ENCODE measurements at regions not wholly inside any gene's neighbourhood (a gene's known extent, or its start where the extent isn't known, plus 50 kb on each side); places are given as distances from the start of the nearest gene placed in this dataset.

DNA sequence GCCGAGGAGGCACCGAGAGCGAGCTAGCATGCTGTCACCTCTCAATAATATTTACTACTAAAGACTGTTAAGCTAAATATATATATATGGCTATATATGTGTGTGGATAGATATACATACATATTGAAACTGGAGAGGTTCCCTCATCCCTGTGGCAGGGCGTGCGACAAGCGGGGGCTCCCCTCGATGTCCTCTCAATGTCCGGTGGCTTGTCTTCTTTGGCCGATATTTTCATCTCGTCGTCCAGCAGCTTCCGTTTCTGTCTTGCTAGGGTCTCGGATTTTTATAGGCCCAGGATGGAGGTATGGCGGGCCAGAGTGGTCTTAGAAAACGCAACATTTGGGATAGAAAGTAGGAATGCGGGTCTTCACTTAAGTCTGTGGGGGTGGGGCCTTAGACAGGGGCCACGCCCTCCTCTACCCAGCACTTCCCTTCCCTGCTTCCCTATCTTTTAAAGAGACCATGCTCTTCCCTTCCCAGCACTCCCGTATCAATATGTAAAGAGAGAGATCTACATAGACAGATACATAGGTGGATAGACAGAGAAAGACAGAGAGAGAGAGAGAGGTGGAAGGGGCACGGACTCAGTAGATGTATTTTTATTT lies 866.8 kb downstream of the DSC3 start:
- TF ChIP-seq, protein P1, sequence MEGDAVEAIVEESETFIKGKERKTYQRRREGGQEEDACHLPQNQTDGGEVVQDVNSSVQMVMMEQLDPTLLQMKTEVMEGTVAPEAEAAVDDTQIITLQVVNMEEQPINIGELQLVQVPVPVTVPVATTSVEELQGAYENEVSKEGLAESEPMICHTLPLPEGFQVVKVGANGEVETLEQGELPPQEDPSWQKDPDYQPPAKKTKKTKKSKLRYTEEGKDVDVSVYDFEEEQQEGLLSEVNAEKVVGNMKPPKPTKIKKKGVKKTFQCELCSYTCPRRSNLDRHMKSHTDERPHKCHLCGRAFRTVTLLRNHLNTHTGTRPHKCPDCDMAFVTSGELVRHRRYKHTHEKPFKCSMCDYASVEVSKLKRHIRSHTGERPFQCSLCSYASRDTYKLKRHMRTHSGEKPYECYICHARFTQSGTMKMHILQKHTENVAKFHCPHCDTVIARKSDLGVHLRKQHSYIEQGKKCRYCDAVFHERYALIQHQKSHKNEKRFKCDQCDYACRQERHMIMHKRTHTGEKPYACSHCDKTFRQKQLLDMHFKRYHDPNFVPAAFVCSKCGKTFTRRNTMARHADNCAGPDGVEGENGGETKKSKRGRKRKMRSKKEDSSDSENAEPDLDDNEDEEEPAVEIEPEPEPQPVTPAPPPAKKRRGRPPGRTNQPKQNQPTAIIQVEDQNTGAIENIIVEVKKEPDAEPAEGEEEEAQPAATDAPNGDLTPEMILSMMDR (IDR thresholded peaks at IDR 0.05; ENCODE audit: insufficient read depth, low read length): no peak
- H3K4me3 ChIP-seq (ENCODE audit: low read depth, low read length): no peak overlapping the region
- DNase-seq (ENCODE audit: low read depth): no peak

DNA sequence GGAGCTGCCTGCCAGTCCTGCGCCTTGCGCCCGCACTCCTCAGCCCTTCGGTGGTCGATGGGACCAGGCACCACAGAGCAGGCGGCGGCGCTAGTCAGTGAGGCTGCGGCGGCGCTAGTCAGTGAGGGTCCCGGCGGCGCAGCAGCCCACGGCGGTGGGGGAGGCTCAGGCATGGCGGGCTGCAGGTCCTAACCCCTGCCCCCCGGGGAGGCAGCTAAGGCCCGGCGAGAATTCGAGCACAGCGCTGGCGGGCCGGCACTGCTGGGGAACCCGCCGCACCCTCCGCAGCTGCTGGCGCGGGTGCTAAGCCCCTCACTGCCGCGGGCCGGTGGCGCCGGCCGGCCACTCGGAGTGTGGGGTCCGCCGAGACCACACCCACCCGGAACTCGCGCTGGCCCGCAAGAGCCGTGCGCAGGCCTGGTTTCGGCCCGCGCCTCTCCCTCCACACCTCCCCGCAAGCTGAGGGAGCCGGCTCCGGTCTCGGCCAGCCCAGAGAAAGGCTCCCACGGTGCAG lies 867.4 kb downstream of the DSC3 start:
- TF ChIP-seq, protein P1 (IDR thresholded peaks at IDR 0.05; ENCODE audit: insufficient read depth, low read length): no peak
- DNase-seq (ENCODE audit: low read depth): no peak
- no peak overlapping the region for H3K4me3 ChIP-seq (ENCODE audit: low read depth, low read length)

GRCh38 chr18:30163573-30163972 lies 879.0 kb downstream of the DSC3 start:
- TF ChIP-seq, protein P1 (IDR thresholded peaks at IDR 0.05; ENCODE audit: insufficient read depth, low read length): no peak
- no peak for DNase-seq (ENCODE audit: low read depth)

GRCh38 chr18:30160124-30160523 lies 882.4 kb downstream of the DSC3 start:
- no peak for DNase-seq (ENCODE audit: low read depth)
- H3K4me3 ChIP-seq (ENCODE audit: low read depth, low read length): no peak overlapping the region
- TF ChIP-seq, protein P1 (IDR thresholded peaks at IDR 0.05; ENCODE audit: insufficient read depth, low read length): no peak

More at GRCh38 chr18:30163573-30163972, 879.0 kb downstream of the DSC3 start:
- no peak overlapping the region for H3K4me3 ChIP-seq (ENCODE audit: low read depth, low read length)

DNA sequence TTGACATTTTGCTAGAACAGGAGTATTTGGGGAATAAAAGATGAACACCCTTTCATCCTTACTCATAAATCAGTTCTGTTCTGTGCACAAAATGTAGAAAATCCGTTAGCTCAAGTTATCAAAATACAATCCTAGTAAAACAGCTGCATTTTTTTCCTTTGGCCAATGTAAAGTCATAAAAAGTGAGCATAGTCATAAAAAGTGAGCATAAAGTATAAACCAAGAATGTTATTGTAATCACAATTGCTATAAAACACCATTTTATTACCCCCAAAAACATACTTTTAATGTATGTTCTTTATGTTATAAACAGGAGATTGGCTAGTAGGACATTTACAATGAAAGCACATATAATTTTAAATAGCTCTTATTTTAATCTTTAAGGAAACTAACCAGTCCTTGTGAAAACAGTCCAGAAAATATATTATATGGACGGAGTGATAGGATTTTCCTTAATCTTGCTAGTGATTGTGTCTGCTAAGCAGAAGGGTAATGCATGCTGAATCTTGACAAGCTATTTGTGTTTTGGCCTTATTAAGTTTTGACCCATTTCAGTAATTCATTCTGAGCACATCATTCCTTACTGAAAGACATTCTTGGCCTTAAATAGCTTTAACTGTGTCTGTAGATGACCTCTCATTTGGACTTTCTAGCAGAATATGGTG lies 891.8 kb downstream of the DSC3 start:
- H3K4me3 ChIP-seq (ENCODE audit: low read depth, low read length): no peak overlapping the region
- TF ChIP-seq, protein P1 (IDR thresholded peaks at IDR 0.05; ENCODE audit: insufficient read depth, low read length): no peak
- no peak for DNase-seq (ENCODE audit: low read depth)

- no peak overlapping the region for H3K4me3 ChIP-seq (ENCODE audit: low read depth, low read length)
- TF ChIP-seq, protein P1 (IDR thresholded peaks at IDR 0.05; ENCODE audit: insufficient read depth, low read length): no peak
- no peak for DNase-seq (ENCODE audit: low read depth)
These were observed 893.0 kb downstream of the DSC3 start for GRCh38 chr18:30149585-30149984.
